Urothelium cell line (cell line): ENCODE measurements at regions not wholly inside any gene's neighbourhood (a gene's known extent, or its start where the extent isn't known, plus 50 kb on each side); places are given as distances from the start of the nearest gene placed in this dataset.
"Not testable (repeated sequence)": the region's sequence is repeated elsewhere in the genome, so short reads cannot be mapped to it uniquely, and the experiment has no call there.

Source experiments
- DNase-seq: peaks from one replicate; pipeline ENCODE4 v3.0.0; 2011; ENCODE audit warnings: low spot score, mixed read lengths
- FAIRE-seq: peaks from 2 replicates; lab custom pipeline; 2011; peaks lifted over from hg19 to GRCh38; lab: Jason Lieb, UNC

- no peak for DNase-seq
- no peak for FAIRE-seq
Observed at GRCh38 chr16:8137606-8138005, 452.7 kb downstream of the TMEM114 start.

DNA sequence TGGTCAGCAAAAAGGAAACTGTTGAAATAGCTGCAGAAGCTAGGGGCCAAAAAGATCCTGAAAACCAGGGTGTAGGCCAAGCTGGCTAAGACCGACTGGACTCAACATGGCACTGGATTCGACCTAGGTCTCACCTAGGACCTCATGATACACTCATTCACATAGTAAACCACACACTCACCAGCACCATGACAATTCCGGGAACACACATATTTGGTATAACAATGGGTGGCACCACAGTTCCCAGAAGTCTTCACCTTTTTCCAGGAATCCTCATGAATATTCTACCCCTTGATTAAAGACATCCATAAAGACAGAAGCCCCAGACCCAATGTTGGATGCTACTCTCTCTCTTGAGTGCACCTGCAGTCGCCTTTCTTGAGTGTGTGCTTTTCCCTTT lies 460.1 kb downstream of the TMEM114 start:
- FAIRE-seq = no peak

GRCh38 chr16:8127070-8127469 lies 463.2 kb downstream of the TMEM114 start:
- DNase-seq (no peak), FAIRE-seq (no peak)

More for the DNA sequence above, 460.1 kb downstream of the TMEM114 start:
- no peak for DNase-seq

DNA sequence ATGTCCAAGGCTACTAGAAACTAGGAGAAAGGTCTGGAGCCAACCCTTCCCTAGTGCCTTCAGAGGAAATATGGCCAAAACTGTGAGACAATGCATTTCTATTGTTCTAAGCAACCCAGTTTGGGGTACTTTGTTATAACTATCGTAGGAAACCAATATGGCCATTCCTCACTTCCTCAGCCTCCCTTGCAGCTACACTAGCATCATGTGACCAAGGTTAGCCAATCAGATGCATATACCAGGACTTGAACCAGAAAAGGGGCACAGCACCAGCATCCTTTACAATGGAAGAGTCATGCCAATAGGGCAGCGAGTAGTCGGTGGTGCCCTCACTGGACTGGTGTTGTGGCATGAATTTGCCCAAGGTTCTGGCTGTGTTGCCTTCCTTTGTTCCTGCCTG lies 464.0 kb downstream of the TMEM114 start:
- FAIRE-seq (peak; percentile 58), DNase-seq (no peak)

GRCh38 chr16:8120001-8120400 lies 470.3 kb downstream of the TMEM114 start:
- FAIRE-seq (no peak), DNase-seq (peak; percentile 43)

DNA sequence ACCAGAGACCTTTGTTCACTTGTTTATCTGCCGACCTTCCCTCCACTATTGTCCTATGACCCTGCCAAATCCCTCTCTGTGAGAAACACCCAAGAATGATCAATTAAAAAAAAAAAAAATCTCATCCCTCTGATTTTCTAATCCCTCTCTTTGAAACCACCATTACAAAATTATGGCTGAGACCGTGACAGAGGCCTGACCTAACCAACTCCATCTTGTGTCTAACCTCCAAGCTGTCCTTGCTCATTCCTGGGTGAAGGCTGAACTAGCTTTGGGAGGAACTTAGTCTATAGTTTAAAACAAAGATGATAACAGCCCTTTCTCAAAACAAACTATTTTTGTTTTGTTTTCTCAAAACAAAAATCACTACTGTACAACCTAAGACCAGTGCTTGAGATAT lies 474.5 kb downstream of the TMEM114 start:
- DNase-seq = no peak
- FAIRE-seq = no peak

GRCh38 chr16:8114941-8115340 lies 475.4 kb downstream of the TMEM114 start:
- not testable (repeated sequence) for DNase-seq, FAIRE-seq

DNA sequence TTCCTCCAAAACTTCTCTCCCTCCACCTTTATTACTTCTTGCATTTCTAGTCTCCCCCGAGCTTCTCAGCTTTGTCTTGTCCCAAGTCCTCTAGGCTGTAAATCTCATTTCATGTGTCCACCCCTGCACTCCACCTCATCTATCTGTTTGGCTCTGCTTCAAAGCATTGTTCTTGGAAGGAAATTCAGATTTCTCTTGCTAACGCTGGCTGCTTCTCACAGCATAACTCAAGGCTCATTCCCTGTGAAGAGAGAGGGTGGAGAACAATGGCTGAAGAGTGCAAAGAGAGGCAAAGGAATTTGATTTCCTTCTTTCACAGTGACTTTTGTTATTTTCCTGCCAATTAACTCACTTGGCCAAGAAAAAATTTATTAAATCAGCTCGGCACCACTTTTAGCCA lies 476.5 kb downstream of the TMEM114 start:
- DNase-seq (no peak), FAIRE-seq (no peak)

GRCh38 chr16:8110572-8111514 lies 479.5 kb downstream of the TMEM114 start:
- DNase-seq (no peak), FAIRE-seq (no peak)

DNA sequence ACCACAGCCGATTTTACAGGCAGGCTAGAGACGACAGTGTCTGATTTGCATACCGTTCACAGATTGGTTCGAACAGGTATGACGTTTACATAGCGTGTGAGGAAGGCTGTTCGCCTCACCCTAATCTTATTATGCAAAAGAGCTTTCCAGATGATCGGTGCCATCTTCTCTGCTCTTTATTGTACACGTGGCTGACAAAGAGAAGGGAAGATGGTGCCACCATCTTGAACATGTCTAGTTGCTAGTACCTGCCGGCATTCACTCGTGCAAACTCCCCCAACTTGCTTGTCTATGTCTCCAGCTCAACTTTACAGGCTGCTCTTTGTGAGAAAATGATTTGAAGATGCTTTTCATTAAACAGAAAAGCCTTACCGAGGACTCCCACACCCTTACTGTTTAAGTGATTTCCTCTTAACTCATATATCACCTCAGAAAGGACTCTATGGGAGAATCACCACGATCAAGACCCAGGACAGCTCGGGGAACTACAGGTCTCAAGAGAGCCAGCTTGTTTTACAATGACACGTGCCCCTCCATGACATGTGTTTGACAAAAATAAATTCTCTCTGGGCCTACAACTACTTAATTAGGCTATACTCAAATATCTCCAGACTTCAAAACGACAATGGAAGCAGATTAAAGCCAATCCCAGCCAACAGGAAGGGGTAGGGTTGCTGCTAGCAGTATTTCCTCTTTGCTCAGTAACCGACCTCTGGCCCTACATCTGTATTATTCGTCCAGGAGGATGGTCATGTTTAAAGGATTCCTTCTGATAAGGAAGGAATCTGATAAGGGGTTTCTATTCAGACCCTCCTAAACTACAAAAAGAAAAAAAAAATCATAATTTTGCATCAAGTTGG lies 480.6 kb downstream of the TMEM114 start:
- peak; percentile 94 for FAIRE-seq
- DNase-seq = peak; percentile 72

GRCh38 chr16:8108991-8109509 lies 481.3 kb downstream of the TMEM114 start:
- DNase-seq (peak; percentile 80), FAIRE-seq (no peak)

DNA sequence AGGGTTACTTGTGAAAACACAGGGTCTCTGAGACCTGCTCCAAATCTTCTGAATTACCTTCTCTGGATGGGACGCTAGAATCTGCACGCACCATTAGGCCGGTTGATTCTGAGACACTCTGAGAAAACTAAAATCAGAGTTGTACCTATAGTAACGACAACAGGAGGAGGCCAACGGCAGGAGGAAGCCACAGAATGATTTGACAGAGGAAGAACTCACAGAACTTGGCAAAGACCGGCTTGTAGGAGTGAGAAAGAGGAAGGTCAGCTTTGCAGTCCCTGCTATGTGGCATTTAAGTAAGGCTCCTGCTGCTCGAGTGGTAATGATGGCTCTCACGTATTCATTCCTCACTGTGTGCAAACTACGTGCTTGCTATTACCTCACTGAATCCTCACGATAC lies 483.0 kb downstream of the TMEM114 start:
- FAIRE-seq = no peak
- DNase-seq = no peak

GRCh38 chr16:8103649-8104289 lies 486.5 kb downstream of the TMEM114 start:
- no peak for FAIRE-seq
- DNase-seq = no peak

DNA sequence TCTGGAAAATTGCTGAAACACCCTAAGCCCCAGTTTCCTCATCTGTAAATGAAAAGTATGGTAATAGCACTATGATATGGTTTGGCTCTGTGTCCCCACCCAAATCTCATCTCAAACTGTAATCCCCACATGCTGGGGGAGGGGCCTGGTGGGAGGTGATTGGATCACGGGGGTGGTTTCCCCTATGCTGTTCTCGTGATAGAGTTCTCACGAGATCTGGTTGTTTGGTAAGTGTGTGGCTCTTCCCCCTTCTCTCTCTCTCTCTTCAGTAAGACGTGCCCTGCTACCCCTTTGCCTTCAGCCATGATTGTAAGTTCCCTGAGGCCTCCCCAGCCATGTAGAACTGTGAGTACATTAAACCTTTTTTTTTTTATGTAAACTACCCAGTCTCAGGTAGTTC lies 490.7 kb downstream of the TMEM114 start:
- DNase-seq (no peak), FAIRE-seq (no peak)

GRCh38 chr16:8098947-8099512 lies 491.3 kb downstream of the TMEM114 start:
- DNase-seq = no peak
- FAIRE-seq = no peak

DNA sequence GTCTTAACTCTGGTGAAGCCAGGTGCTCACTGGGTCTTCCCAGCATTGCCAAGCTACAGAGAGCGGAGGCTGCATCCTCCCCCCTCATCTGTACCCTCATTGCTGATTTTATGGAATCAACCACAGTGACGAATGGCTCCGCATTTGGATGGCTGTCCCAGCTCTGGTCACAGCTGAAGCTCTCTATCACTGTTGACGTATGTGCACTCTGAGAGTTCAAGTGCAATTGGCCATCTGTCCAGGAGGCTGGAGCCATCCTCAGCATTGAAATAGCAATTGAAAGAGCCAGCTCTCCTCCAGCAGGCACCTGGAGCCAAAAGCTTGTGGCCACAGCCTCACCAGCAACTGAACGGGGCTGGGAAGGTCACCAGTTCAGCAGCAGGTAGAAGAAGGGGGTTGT lies 494.1 kb downstream of the TMEM114 start:
- FAIRE-seq (no peak), DNase-seq (no peak)

DNA sequence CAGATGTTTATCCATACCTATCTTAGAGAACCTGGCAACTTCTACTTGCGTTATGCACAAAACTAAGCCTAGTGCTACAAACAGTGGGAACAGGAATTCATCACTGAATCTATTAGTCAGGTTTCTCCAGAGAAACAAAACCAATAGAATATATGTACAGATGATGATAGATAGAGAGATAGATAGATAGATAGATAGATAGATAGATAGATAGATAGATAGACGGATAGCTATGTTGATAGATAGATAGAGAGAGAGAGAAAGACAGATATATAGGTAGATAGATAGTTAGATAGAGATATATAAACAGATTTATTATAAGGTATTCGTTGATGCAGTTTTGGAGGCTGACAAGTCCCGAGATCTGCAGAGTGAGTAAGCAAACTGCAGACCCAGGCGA lies 495.6 kb downstream of the TMEM114 start:
- FAIRE-seq = no peak

GRCh38 chr16:8088820-8089338 lies 501.4 kb downstream of the TMEM114 start:
- DNase-seq = no peak
- FAIRE-seq = no peak

More for the DNA sequence above, 495.6 kb downstream of the TMEM114 start:
- no peak for DNase-seq

DNA sequence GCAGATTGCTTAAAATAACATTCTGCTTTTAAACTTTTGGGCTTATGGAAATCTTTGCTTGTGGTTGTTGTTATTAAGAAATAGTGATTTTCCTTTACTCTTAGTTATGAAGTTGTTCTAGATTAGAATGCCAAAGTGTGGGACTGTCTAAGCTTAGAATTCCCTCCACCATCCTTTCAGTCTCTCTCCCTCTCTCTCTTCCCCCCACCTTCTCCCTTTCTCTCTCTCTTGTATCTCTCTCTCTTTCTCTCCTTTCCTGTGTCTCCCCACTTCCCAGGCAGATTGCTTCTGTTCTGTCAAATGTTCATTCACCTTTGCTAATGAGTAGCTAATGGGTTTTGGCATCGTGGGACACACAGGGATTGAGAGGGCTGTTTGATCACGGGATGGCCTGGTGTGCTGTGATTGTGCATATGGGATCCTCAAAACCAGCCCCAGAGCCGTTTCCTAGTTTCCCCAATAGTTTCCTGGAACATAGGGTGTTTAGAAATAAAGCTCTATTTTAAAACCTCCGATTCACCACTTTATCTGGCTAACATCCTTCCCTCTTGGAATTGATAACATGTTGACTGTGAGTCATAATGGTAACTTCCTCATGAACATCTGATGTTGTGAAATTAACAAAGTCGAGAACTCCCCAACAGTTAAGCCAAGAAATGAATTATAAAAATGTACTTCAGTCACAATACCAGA lies 502.6 kb downstream of the TMEM114 start:
- no peak for FAIRE-seq

GRCh38 chr16:8087146-8087545 lies 503.2 kb downstream of the TMEM114 start:
- FAIRE-seq (no peak), DNase-seq (no peak)

More for the DNA sequence above, 502.6 kb downstream of the TMEM114 start:
- no peak for DNase-seq
